MM.1S (cell line): ENCODE measurements at regions not wholly inside any gene's neighbourhood (a gene's known extent, or its start where the extent isn't known, plus 50 kb on each side); places are given as distances from the start of the nearest gene placed in this dataset.

Experiments
- CTCF ChIP-seq: fragments of 300-600 bp; sonication (generic); IDR thresholded peaks from 2 replicates; pipeline ENCODE4 v1.5.1; 2016; ENCODE audit warnings: antibody characterized with exemption, low read length, mixed read lengths
- EZH2phosphoT487 ChIP-seq: fragments of 300-600 bp; sonication (generic); IDR thresholded peaks from 2 replicates; pipeline ENCODE4 v1.6.1; 2018; ENCODE audit warnings: antibody characterized with exemption, low read length

GRCh38 chr12:128056136-128056801, 210.7 kb upstream of the TMEM132C start:
- TF ChIP-seq CTCF (no peak), EZH2phosphoT487 (no peak)
